ENCODE measurements at regions not wholly inside any gene's neighbourhood (a gene's known extent, or its start where the extent isn't known, plus 50 kb on each side); places are given as distances from the start of the nearest gene placed in this dataset.

DNA sequence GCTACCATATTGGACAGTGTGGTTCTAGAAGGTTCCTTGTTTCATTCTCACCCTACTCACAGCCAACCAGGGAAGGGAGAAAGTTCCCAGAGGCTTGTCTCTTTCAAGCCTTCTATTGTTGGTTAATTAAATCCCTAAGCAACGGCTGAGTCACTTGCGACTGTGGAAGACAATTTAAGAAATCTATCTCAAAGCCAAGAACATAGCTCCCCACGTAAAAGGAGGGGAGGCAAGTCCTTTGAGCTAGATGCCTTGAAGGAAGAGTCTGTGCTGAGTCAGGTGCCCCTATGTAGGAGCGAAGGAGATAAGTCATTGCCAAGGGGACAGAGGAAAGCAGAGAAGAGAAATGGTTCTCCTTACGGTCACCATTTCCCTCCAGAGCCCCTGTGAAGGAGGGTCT is 79.4 kb upstream of the PPP2R5A start:
- H3K4me3 Mint-ChIP-seq, result no peak overlapping the region
- no peaks in the 10 kb centered on the region for H3K36me3 Mint-ChIP-seq (ENCODE audit: low read depth)
- intact Hi-C loops (cut with micrococcal nuclease), result no loop called here
- peaks cover 5% of the 10 kb centered on the region for H3K4me1 Mint-ChIP-seq (ENCODE audit: low read depth)
- no peaks in the 10 kb centered on the region for H3K27me3 Mint-ChIP-seq
- no peak overlapping the region for H3K27ac Mint-ChIP-seq
- H3K9me3 Mint-ChIP-seq, result peaks cover 3% of the 10 kb centered on the region

DNA sequence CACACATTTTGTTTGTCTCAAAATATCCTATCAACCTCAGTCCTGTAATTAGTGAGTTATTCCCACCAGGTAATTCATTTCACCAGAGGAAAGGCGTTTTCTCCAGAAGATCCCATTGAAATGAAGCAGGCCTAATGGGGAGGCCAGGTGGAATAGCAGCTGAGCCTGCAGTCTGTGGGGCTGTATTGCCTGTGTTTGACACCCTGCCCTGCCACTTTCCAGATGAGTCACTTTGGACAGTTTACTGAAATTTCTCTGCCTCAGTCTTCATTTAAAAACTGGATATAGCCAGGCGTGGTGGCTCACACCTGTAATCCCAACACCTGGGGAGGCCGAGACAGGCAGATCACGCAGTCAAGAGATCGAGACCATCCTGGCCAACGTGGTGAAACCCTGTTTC is 78.1 kb upstream of the PPP2R5A start:
- no peaks in the 10 kb centered on the region for H3K27me3 Mint-ChIP-seq
- H3K4me3 Mint-ChIP-seq, result no peak overlapping the region
- peaks cover 5% of the 10 kb centered on the region for H3K4me1 Mint-ChIP-seq (ENCODE audit: low read depth)
- H3K36me3 Mint-ChIP-seq (ENCODE audit: low read depth), result no peaks in the 10 kb centered on the region
- intact Hi-C loops (cut with micrococcal nuclease), result no loop called here
- H3K9me3 Mint-ChIP-seq, result no peaks in the 10 kb centered on the region
- no peak overlapping the region for H3K27ac Mint-ChIP-seq

DNA sequence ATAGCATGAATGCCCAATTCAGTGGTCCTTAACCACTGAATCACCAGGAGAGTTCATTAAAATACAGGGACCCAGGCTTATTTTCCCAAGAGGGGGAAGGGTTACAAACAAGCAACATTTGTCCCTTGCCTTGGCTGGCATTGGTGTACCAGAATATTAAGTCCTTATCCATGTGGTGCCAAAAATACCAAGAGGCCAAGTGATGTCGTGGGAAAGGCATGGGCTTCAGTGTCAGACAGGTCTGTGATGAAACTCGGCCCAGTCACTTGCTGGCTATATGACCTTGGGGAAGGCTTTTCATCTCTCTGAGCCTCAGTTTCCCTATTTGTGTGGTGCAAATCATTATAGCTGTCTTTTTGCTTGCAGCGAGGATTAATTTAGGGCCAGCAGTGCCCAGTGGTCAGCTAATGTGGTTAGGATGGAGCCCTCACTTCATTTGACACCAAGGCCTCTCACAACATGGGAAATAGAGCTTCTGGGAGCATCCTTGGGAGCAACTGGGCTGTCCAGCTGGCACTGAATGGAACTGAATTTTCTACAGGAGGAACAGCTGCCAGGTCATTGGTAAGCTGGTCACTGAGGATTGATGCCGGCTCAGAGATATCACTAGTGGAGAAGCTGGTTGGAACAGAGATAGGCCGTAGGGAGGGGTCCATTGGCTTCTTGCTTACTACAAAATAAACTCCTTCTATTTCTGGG is 77.2 kb upstream of the PPP2R5A start:
- Mint-ChIP-seq H3K27me3 (no peaks in the 10 kb centered on the region), H3K4me3 (no peak overlapping the region), H3K9me3 (no peaks in the 10 kb centered on the region), H3K27ac (no peak overlapping the region), H3K36me3 (ENCODE audit: low read depth) (no peaks in the 10 kb centered on the region), H3K4me1 (ENCODE audit: low read depth) (no peaks in the 10 kb centered on the region)
- intact Hi-C loops (cut with micrococcal nuclease), result no loop called here

DNA sequence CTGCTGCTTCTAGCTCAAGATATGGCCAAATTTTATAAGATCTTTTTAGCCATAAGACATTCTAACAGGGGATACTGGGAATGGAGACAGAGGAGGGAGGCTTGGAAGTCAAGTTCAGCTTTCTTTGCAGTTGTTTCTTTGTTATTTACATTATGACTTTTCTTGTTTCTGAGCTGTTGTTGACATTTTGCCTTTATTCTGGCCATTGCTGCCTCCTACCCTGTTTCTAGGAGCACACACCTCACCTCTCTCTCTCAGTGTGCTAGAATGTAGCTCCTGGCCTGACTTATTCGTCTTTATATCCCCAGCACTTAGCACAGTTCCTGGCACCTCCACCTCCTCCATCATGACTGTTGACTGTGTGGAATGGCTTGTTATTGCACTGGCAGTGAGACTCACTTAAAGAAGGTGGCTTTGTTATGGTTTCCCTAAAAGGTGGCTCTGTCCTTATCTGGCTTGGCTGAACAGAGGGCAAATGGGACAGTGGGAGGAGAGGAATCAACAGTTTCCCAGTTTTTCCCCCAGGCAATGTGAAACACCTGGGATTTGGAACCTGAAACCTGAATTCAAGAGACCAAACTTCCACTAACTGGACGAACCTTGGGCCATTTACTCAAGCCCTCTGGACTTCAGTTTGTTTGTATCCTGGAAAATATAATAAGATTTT is 76.1 kb upstream of the PPP2R5A start:
- H3K4me1 Mint-ChIP-seq (ENCODE audit: low read depth), result no peaks in the 10 kb centered on the region
- H3K9me3 Mint-ChIP-seq, result no peaks in the 10 kb centered on the region
- H3K27ac Mint-ChIP-seq, result no peak overlapping the region
- no peak overlapping the region for H3K4me3 Mint-ChIP-seq
- no peaks in the 10 kb centered on the region for H3K36me3 Mint-ChIP-seq (ENCODE audit: low read depth)
- intact Hi-C loops (cut with micrococcal nuclease), result no loop called here
- H3K27me3 Mint-ChIP-seq, result no peaks in the 10 kb centered on the region

DNA sequence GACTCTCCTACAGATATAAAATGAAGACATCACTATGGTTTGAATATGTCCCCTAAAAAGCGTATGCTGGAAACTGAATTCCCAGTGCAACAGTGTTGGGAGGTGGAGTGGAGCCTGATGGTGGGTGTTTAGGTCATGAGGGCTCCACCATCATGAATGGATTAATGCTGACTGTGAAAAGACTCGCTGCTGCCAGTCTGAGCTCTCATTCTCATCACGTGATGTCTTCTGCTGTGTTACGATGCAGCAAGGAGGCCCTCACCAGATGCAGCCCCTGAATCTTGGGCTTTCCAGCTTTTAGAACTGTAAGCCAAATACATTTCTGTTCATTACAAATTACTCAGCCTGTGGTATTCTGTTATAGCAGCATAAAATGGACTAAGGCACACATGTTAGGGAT is 73.8 kb upstream of the PPP2R5A start:
- H3K27ac Mint-ChIP-seq, result no peak overlapping the region
- H3K4me1 Mint-ChIP-seq (ENCODE audit: low read depth), result no peaks in the 10 kb centered on the region
- H3K9me3 Mint-ChIP-seq, result no peaks in the 10 kb centered on the region
- intact Hi-C loops (cut with micrococcal nuclease), result no loop called here
- no peak overlapping the region for H3K4me3 Mint-ChIP-seq
- no peaks in the 10 kb centered on the region for H3K27me3 Mint-ChIP-seq
- H3K36me3 Mint-ChIP-seq (ENCODE audit: low read depth), result no peaks in the 10 kb centered on the region

DNA sequence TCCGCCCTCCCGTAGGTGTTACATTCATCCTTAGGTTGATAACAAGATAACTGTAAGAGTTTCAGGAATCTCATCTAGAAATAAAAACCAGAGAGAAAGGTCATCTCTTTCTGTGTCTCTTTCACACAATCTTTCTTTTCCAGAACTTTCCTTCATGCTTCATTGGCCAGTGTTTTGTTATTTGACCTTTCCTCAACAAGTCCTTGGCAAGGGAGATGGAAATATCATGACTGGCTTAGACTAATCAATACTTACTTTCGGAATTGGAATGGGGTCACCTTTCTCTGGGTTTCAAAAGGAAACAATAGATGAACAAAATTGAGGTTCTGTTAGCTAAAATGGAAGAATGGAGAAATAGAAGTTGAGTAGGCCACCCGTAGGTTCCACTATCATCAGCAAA is 72.9 kb upstream of the PPP2R5A start:
- no peaks in the 10 kb centered on the region for H3K27me3 Mint-ChIP-seq
- no peaks in the 10 kb centered on the region for H3K36me3 Mint-ChIP-seq (ENCODE audit: low read depth)
- intact Hi-C loops (cut with micrococcal nuclease), result no loop called here
- H3K9me3 Mint-ChIP-seq, result no peaks in the 10 kb centered on the region
- no peak overlapping the region for H3K27ac Mint-ChIP-seq
- no peaks in the 10 kb centered on the region for H3K4me1 Mint-ChIP-seq (ENCODE audit: low read depth)
- no peak overlapping the region for H3K4me3 Mint-ChIP-seq

DNA sequence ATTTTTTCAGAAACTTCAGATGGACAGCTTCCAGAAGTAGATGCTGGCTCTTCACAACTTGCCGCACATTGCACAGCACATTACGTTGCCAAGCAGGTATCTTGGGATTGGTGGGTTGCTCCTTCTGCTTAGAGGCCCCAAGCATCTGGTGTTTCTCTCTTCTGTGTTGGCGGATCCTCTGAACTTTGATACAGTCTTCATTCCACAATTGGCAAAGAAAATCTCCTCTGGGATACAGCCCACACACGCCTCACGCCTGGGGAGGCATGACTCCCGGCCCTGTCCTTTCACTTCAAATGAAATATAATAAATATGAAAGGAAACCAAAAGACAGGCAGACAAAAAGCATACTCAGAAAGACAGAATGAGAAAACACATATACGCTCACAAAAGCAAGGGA is 72.3 kb upstream of the PPP2R5A start:
- no peak overlapping the region for H3K27ac Mint-ChIP-seq
- H3K27me3 Mint-ChIP-seq, result no peaks in the 10 kb centered on the region
- intact Hi-C loops (cut with micrococcal nuclease), result no loop called here
- H3K9me3 Mint-ChIP-seq, result no peaks in the 10 kb centered on the region
- H3K4me3 Mint-ChIP-seq, result no peak overlapping the region
- no peaks in the 10 kb centered on the region for H3K36me3 Mint-ChIP-seq (ENCODE audit: low read depth)
- H3K4me1 Mint-ChIP-seq (ENCODE audit: low read depth), result no peaks in the 10 kb centered on the region

DNA sequence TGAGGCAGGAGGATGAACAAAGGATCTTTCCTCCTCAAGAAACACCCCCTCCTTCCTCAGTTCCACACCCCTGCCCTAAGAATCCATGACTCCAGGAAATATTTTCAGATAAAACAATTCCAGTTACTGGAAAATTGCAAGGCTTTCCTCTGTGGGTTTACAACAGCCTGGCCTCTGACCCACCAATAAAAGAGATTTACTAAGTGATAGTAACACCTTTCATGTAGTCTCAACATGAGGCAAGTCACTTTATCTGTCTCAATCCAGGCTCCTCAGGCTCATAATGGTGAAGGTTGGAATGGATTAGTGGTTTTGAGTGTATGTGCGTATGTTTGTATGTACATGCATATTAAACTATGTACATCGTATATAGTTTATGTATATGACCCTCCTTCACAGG is 71.4 kb upstream of the PPP2R5A start:
- no peak overlapping the region for H3K27ac Mint-ChIP-seq
- H3K36me3 Mint-ChIP-seq (ENCODE audit: low read depth), result no peaks in the 10 kb centered on the region
- no peaks in the 10 kb centered on the region for H3K9me3 Mint-ChIP-seq
- intact Hi-C loops (cut with micrococcal nuclease), result no loop called here
- peaks cover 5% of the 10 kb centered on the region for H3K4me1 Mint-ChIP-seq (ENCODE audit: low read depth)
- no peaks in the 10 kb centered on the region for H3K27me3 Mint-ChIP-seq
- no peak overlapping the region for H3K4me3 Mint-ChIP-seq

DNA sequence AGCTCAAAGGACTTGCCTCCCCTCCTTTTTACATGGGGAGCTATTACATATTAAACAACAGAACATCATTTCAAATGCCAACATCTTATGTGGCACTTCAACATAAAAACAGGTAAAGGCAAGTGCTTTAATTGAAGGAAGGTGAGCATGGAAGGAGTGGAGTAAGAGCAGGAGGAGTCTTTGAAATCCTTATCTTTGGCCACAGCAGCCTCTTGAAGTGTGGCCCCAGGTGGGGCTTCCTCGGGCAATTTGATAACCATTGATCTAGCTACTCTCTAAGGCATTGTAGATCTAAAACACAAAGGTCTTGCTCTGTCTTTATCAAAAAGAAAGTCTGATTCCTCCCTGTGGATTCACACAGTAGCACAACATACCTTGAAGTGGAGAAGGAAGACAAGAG is 70.9 kb upstream of the PPP2R5A start:
- no peak overlapping the region for H3K4me3 Mint-ChIP-seq
- no peaks in the 10 kb centered on the region for H3K9me3 Mint-ChIP-seq
- H3K36me3 Mint-ChIP-seq (ENCODE audit: low read depth), result no peaks in the 10 kb centered on the region
- peaks cover 6% of the 10 kb centered on the region for H3K4me1 Mint-ChIP-seq (ENCODE audit: low read depth)
- H3K27ac Mint-ChIP-seq, result no peak overlapping the region
- no peaks in the 10 kb centered on the region for H3K27me3 Mint-ChIP-seq
- intact Hi-C loops (cut with micrococcal nuclease), result no loop called here

DNA sequence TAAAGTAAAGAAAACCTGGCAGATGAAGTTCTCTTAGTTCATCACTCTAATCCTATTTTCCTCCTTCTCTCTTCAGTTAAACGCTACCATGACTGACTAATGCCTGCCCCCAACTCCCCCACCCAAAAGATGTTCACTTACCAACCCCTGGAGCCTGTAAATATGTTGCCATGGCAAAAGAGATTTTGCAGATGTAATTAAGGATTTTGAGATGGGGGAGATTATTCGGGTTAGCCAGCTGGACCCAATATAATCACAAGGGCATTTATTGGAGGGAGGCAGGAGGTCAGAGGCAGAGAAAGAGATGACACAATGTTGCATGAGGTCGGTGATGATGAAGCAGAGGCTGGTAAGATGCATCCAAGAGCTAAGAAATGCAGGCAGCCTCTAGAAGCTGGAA is 69.3 kb upstream of the PPP2R5A start:
- H3K27me3 Mint-ChIP-seq, result no peaks in the 10 kb centered on the region
- intact Hi-C loops (cut with micrococcal nuclease), result no loop called here
- no peak overlapping the region for H3K27ac Mint-ChIP-seq
- H3K4me3 Mint-ChIP-seq, result no peak overlapping the region
- no peaks in the 10 kb centered on the region for H3K36me3 Mint-ChIP-seq (ENCODE audit: low read depth)
- H3K4me1 Mint-ChIP-seq (ENCODE audit: low read depth), result peaks cover 6% of the 10 kb centered on the region
- no peaks in the 10 kb centered on the region for H3K9me3 Mint-ChIP-seq

DNA sequence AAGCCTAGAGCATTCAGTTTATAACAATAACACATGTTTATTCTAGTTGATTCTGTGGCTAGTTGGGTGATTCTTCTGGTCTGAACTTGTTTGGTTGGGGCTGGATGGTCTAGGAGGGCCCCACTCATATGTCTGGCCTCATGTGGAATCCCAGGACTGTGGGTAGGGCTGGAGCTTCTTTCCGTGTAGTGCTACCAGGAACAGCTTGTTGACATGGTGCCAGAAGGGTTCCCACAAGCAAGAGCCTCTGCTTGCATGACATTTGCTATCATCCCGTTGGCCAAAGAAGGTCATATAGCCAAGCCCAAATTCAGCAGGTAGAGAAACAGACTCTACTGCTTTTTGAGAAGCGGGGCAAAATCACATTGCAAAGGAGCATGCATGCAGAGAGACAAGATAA is 67.6 kb upstream of the PPP2R5A start:
- H3K36me3 Mint-ChIP-seq (ENCODE audit: low read depth), result no peaks in the 10 kb centered on the region
- H3K27me3 Mint-ChIP-seq, result no peaks in the 10 kb centered on the region
- H3K4me1 Mint-ChIP-seq (ENCODE audit: low read depth), result peaks cover 6% of the 10 kb centered on the region
- H3K27ac Mint-ChIP-seq, result no peak overlapping the region
- intact Hi-C loops (cut with micrococcal nuclease), result no loop called here
- no peaks in the 10 kb centered on the region for H3K9me3 Mint-ChIP-seq
- H3K4me3 Mint-ChIP-seq, result no peak overlapping the region

DNA sequence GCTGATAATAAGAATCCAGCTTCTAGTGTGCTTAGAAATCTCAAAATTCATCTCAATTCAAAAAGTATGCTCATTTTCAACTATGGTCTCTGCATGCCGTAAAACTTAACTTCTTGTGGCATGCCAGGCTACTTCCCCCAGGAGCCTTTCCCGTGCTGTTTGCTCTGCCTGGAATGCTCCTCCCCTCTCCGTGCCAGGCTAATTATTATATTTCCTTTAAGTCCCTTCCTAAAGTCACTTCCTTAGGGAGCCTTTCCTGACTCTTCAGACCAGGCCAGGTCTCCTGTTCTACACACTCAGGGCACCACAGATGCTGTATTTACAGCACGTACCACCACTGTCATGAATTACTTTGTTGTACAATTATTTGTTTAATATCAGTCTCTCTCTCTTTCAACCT is 67.1 kb upstream of the PPP2R5A start:
- Mint-ChIP-seq H3K27ac (no peak overlapping the region), H3K27me3 (no peaks in the 10 kb centered on the region), H3K4me1 (ENCODE audit: low read depth) (peaks cover 6% of the 10 kb centered on the region), H3K36me3 (ENCODE audit: low read depth) (no peaks in the 10 kb centered on the region), H3K9me3 (no peaks in the 10 kb centered on the region), H3K4me3 (no peak overlapping the region)
- intact Hi-C loops (cut with micrococcal nuclease), result no loop called here

DNA sequence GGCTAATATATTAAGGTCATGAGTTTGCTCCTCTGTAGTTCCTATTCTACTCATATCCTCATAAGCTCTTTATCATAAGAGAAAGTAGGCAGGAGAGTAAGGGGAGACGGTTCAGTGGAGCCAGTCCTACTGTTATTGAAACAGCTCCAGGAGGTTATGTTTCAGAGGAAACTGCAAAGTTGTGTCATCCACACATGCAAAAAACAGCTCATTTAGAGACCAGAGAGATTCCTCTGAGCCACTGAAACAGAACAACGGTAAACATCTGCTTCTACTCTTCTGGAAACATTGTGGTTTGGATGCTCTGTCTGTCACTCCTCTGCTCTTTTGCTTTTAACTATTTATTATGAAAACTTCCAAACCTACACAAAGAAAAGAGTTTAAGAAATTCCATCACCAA is 66.3 kb upstream of the PPP2R5A start:
- Mint-ChIP-seq H3K4me1 (ENCODE audit: low read depth) (peaks cover 6% of the 10 kb centered on the region), H3K9me3 (no peaks in the 10 kb centered on the region), H3K36me3 (ENCODE audit: low read depth) (no peaks in the 10 kb centered on the region), H3K27ac (no peak overlapping the region), H3K27me3 (no peaks in the 10 kb centered on the region), H3K4me3 (no peak overlapping the region)
- intact Hi-C loops (cut with micrococcal nuclease), result no loop called here

DNA sequence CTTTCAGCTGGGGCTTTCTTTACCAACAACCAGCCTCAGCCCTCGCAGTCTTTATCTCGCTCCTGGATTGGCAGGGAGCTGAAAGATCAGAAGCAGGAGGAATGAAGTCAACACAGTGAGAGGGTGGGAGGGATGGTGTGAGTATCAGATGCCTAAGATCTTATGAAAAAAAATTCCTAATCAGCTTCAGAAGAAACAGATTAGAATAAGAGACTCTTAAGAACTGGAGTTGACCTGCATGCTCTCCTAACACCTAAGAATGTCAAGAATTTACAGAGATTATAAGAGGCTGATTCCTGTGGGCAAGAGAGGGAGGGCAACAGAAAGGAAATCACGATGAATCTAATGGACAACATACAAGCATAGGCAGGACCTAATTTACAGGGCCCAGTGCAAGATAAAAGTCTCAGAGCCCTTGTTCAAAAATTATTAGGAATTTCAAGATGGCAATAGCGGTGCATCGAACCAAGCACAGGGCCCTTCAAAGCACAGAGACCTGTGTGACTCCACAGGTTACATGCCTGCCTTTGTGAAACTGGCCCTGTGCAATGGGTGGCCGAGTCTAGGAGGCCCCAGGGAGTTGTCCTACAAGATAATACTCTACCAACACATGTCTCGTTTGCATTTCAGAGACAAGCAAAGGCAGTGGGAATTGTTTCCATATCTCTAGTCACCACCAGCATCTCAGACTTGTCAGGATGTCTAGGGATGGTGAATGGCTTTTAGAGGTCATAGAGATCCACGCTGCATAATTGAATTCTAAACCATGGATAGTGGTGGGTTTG is 65.3 kb upstream of the PPP2R5A start:
- intact Hi-C loops (cut with micrococcal nuclease), result no loop called here
- Mint-ChIP-seq H3K36me3 (ENCODE audit: low read depth) (no peaks in the 10 kb centered on the region), H3K9me3 (no peaks in the 10 kb centered on the region), H3K27ac (no peak overlapping the region), H3K27me3 (no peaks in the 10 kb centered on the region), H3K4me1 (ENCODE audit: low read depth) (peaks cover 6% of the 10 kb centered on the region), H3K4me3 (no peak overlapping the region)
